Germinal center (tissue), 1 donor: ENCODE measurements at regions not wholly inside any gene's neighbourhood (a gene's known extent, or its start where the extent isn't known, plus 50 kb on each side); places are given as distances from the start of the nearest gene placed in this dataset.
"Not testable (repeated sequence)": the region's sequence is repeated elsewhere in the genome, so short reads cannot be mapped to it uniquely, and the experiment has no call there.

ENCODE experiments used
- DNase-seq: peaks from one replicate; pipeline ENCODE4 v3.0.0; 2012; ENCODE audit warnings: mixed read lengths, low spot score

- no peak for DNase-seq
Observed at GRCh38 chr10:16117305-16117695, 257.0 kb upstream of the MINDY3 start.

DNA sequence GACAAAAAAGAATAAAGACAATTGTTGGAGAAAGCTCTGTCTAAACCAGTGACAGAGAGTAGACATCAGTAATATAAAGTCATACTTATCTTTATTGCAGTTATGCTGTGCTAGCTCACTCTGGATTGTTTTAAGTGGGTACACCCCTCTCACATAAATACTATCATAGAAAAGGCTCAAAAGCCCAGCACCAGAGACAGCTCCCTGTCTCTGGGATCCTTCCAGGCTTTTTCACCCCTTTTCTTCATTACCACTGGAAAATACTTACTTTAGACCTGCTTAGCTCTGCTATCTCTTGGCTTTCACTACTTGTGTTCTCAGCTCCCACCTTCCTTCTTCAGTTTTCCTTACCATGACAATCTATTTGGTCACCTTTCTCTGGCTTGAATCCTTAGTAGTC, 259.1 kb upstream of the MINDY3 start:
- no peak for DNase-seq

DNA sequence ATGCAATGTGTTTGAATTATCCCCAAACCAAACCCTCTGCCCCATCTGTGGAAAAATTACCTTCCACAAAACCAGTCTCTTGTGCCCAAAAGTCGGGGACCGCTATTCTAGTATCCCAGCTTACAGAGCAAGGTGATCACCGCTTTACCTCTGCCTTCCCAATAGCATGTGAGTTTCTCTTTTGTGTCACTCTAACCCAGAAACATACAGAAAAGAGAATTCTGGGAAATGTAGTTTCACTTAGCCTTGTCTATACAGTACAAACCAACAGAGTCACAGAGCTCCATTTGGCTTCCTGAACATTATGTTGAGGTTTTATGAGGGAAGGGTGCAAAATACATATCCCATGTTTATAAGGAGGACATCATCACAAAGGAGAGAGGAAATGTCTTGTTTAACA, 260.3 kb upstream of the MINDY3 start:
- DNase-seq, result no peak

DNA sequence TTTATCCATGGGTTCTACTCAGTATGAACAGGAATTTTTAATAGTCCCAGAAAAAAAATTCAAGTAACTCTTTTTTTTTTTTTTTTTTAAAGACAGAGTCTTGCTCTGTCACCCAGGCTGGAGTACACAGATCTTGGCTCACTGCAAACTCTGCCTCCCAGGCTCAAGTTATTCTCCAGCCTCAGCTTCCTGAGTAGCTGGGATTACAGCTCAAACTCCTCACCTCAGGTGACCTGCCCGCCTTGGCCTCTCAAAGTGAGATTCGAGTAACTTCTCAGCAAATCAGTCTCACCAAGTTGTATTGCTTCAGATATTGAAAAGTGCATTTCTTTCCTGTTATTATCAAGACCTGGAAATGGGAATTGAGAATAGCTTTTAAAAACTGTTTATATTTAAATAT, 281.2 kb upstream of the MINDY3 start:
- DNase-seq, result no peak

GRCh38 chr10:16146993-16147392, 286.7 kb upstream of the MINDY3 start:
- DNase-seq, result no peak

GRCh38 chr10:16155834-16156233, 281.0 kb upstream of the PTER start:
- no peak for DNase-seq

- no peak for DNase-seq
Observed at GRCh38 chr10:16156681-16157080, 280.1 kb upstream of the PTER start.

GRCh38 chr10:16165067-16165466, 271.7 kb upstream of the PTER start:
- DNase-seq, result not testable (repeated sequence)

DNA sequence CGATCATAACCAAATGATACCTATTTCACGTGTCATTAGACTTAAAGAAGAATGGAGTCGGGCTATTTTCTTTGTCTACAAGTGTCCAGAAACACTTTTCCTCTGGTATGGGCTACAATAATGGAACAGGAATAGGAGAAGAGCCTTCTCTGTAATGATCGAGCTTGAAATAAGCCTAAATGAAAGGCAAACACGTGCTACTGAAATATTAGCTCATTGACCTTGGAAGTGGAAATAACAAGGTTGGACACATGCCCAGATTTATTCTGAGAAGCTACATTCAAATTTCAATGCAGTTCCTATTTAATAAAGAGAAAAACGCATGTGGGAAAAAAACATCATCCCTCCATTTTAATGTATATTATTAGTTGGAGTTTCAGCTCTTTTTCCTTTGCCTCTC, 254.7 kb upstream of the PTER start:
- DNase-seq, result no peak

- DNase-seq, result no peak
Observed at GRCh38 chr10:16182688-16183087, 254.1 kb upstream of the PTER start.

DNA sequence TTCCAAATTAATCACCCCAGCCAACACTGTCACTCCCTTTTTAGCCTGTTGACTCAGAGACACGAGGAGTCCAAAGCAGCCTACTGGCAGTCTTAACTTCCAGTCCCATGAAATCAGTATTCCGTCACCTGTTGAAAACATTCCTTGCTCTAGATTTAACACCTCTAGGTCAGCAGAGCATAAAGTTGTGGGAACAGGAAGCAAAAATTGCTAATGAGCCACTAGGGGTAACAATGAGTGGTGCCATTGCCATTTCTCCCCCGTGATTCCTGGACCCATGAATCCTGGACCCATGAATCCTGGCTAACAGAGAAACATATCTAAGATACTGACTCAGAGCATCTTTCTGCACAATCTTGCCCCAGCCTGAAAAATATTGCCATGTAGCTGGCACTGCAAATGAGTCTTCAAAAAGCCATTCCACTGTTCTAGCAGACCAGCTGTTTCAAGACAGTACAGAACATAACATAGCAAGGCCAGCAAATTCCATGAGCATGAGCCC, 252.7 kb upstream of the PTER start:
- DNase-seq, result no peak

DNA sequence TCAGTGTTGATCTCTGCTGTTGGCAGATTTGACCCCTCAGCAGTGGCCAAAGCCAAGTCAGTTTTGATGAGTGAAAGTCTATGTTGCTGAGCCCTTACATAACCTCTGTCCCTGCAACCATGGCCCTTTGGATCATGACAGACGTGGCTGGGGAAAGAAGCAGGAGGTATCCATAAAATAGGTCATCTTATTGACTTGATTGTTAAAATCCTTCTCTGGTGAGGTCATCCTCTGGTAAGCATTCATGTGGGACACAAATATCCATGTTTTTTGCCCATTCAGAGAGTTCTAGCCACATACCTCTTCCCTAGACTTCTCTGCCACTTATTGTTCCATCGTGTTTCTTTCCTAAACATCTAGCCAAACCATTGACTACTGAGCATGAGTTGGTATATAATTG, 251.9 kb upstream of the PTER start:
- DNase-seq, result no peak

- no peak for DNase-seq
Observed at GRCh38 chr10:16186564-16186963, 250.2 kb upstream of the PTER start.

GRCh38 chr10:16187161-16187560, 249.6 kb upstream of the PTER start:
- no peak for DNase-seq

- DNase-seq, result no peak
Observed at GRCh38 chr10:16192337-16192736, 244.5 kb upstream of the PTER start.

- DNase-seq, result no peak
Observed at GRCh38 chr10:16193241-16193640, 243.6 kb upstream of the PTER start.

GRCh38 chr10:16195178-16195769, 241.5 kb upstream of the PTER start:
- DNase-seq, result no peak

DNA sequence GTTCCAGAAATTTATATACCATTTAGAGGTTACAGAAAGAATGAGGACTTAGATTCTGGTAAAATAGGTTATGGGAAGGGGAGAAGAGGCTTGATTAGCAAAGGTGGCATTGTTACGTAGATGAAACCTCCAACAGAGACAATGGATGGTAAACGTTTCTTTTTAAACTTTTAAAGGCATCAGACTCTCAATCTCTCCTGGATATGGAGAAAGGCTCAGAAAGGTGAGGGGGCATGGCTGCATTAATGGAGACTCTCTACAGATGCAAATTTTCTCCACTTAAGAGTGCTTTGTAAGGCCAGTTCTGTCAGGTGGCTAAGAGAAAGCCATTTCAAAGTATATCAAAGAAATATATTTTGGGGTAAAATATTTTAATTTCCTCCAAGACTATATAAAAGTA, 240.9 kb upstream of the PTER start:
- no peak for DNase-seq

- no peak for DNase-seq
Observed at GRCh38 chr10:16199216-16199615, 237.6 kb upstream of the PTER start.

DNA sequence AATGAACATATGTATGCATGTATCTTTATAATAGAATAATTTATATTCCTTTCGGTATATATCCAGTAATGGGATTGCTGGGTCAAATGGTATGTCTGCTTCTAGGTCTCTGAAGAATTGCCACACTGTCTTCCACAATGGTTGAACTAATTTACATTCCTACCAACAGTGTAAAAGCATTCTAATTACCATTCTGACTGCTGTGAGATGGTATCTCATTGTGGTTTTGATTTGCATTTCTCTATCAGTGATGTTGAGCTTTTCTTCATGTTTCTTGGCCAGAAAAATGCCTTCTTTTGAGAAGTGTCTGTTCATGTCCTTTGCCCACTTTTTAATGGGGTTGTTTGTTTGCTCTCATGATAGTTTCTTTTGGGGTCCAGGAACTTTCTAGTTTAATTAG, 213.2 kb upstream of the PTER start:
- DNase-seq, result not testable (repeated sequence)

- DNase-seq, result no peak
Observed at GRCh38 chr10:16227674-16228073, 209.1 kb upstream of the PTER start.

- no peak for DNase-seq
Observed at GRCh38 chr10:16231176-16231575, 205.6 kb upstream of the PTER start.

DNA sequence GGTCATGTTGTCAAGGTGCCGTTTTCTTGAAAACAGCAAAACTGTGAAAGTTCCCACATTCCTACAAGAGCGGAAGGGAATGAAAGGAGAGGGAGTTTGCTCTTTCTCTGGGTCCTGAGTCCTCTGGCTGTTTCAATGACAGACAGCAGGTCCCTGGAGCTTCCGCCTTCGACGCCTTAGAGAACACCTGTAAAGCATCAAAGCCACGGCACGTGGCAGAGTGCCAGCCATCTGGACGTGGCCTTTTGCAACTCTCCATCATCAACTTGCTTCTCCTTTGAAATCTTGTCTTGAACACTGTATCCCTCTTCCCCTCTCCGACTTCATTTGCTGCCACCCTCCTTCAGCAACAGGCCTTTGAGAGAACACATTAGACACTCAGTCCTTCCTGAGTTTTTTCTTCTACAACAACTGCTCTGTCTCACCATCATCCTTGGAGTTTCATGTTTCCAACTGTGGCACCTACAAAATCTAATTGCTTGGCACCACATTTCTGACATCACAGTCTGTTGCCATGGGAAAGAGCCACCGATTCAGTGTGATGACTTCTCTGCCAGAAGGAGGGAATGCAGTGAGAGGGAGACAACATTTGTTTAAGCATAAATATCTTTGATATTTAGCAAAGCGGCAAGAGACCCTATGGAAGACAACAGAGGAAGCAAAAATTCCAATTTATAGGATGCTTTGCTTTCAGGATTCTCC, 204.9 kb upstream of the PTER start:
- no peak for DNase-seq

DNA sequence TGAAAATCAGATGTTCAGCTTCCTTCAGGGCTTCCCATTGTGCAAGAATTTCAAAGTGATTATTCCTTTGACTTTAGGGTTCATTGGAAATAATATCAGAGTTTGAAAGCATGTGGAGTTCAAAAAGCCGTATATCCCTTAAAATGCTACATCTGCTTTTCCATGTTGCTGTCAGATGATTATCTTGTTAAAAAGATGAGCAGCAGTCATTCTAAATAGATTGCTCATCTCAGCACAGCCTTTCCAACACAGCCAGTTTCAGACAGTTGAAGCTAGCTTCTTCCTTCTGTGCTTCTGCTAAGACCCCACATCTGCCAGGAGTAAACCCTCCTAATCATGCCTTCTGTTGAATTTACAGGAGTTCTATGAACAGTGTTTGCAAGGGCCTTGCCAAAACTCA, 204.4 kb upstream of the PTER start:
- DNase-seq, result no peak
